AG04450 (cell line): ENCODE measurements at regions not wholly inside any gene's neighbourhood (a gene's known extent, or its start where the extent isn't known, plus 50 kb on each side); places are given as distances from the start of the nearest gene placed in this dataset.

Experiments used
- CTCF ChIA-PET: fragments of 300-600, 350-600 bp; formaldehyde crosslinking; extraction: SDS; loops from one replicate; lab custom pipeline; 2022; ENCODE audit warnings: antibody characterized with exemption, inconsistent platforms; lab: Charles Lee
- POLR2A ChIA-PET: fragments of 350-600 bp; formaldehyde crosslinking; extraction: SDS; loops from one replicate; lab custom pipeline; 2021; ENCODE audit warnings: antibody characterized with exemption, inconsistent platforms; lab: Yijun Ruan, JAX
- DNase-seq: peaks from one replicate; pipeline ENCODE4 v3.0.0-alpha.2; 2011; ENCODE audit warnings: low read depth, low spot score
- H3K27ac ChIP-seq: one replicate; pipeline ENCODE4 v1.5.1; 2012; ENCODE audit warnings: low read depth, low read length, control low read depth
- H3K27me3 ChIP-seq: one replicate; pipeline ENCODE4 v1.6.0; 2012; ENCODE audit warnings: low read length; ENCODE audit not compliant: control insufficient read depth, insufficient read depth
- H3K4me3 ChIP-seq: 2 replicates; pipeline ENCODE4 v1.5.1; 2011; ENCODE audit warnings: mild to moderate bottlenecking, low read depth, low read length, control low read depth
- H3K9me3 ChIP-seq: 2 replicates; pipeline ENCODE4 v1.5.1; 2012; ENCODE audit warnings: low read length; ENCODE audit not compliant: control insufficient read depth, insufficient read depth
- TF ChIP-seq, protein P1 (sequence below): IDR thresholded peaks from 2 replicates; pipeline ENCODE4 v1.5.1; 2011; ENCODE audit warnings: low read depth, low read length, control low read depth, inconsistent platforms

DNA sequence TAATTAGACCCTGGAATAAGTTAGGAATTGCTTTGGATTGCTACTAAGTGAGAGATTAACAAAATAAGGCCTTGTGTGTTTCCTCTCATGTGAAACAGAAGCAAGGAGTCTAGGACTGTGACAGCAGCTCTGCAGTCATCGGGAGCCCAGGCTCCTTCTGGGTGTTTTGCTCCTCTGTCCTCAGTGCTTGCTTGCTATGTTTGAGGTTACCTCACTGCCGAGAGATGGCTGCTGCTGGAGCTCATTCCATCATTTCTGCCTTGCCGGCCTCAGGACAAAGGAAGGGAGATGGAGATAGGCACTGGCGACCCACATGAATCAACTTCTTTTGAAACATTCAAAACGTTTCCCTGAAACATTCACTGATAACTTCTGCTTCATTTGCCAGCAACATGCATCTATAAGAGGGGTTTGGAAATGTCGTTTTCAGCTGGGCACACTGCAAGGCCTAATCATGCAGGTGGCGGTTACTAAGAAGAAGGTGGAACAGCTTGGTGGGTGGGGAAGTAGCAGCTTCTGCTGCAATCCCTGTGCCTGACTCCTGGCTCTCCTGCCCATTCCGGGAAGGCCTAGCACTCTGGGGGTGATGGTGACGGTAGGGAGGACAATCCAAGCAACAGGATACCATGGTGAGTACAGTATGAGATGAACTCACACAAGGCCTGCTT is 77.2 kb upstream of the CD180 start:
- no peak overlapping the region for H3K27ac ChIP-seq
- no peak overlapping the region for H3K4me3 ChIP-seq
- TF ChIP-seq, protein P1, sequence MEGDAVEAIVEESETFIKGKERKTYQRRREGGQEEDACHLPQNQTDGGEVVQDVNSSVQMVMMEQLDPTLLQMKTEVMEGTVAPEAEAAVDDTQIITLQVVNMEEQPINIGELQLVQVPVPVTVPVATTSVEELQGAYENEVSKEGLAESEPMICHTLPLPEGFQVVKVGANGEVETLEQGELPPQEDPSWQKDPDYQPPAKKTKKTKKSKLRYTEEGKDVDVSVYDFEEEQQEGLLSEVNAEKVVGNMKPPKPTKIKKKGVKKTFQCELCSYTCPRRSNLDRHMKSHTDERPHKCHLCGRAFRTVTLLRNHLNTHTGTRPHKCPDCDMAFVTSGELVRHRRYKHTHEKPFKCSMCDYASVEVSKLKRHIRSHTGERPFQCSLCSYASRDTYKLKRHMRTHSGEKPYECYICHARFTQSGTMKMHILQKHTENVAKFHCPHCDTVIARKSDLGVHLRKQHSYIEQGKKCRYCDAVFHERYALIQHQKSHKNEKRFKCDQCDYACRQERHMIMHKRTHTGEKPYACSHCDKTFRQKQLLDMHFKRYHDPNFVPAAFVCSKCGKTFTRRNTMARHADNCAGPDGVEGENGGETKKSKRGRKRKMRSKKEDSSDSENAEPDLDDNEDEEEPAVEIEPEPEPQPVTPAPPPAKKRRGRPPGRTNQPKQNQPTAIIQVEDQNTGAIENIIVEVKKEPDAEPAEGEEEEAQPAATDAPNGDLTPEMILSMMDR: no peak
- no peaks in the 10 kb centered on the region for H3K27me3 ChIP-seq
- ChIA-PET CTCF (interaction anchor here (1.7 kb wide), 1 partner anchor 27 kb away, joined by 9 read pairs; no protein-coding TSS in a partner anchor), POLR2A (no interaction called here)
- H3K9me3 ChIP-seq: no peaks in the 10 kb centered on the region
- DNase-seq: no peak

DNA sequence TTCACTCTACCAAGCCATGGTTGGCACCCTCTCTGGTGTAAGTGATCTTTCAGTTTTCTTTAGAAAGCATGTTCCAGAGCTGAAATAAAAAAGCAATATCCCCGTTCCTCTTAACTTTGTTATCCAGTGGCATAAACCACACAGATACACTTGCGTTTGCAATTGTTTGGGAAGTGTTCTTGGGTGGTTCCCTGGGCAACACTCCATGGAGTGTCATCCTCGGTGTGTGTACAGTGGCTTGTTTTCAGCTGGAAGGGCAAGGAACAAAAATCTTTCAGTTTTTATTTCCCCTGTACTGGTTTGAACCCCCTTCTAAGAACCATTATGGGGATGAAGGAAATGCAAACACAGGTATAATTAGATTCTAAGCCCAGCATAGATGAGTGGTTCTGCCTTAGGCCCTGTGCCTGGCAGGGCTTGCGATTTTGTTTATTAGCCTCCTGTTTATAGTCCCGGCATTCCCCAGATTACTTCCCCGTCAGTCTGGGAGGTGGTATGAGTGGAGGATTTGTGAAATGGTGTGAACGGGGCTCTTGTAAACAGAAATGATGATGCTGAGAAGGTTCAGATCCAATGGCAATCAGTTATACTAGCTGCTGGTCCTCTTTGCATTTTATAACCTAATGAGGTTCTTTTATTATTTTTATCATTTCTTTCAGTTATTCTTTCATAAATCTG is 76.0 kb upstream of the CD180 start:
- DNase-seq: no peak
- no peak overlapping the region for H3K4me3 ChIP-seq
- no peaks in the 10 kb centered on the region for H3K9me3 ChIP-seq
- TF ChIP-seq, protein P1: no peak
- no peaks in the 10 kb centered on the region for H3K27me3 ChIP-seq
- no peak overlapping the region for H3K27ac ChIP-seq
- POLR2A ChIA-PET: no interaction called here
- CTCF ChIA-PET: interaction anchor here (1.7 kb wide), 1 partner anchor 26 kb away, joined by 9 read pairs; no protein-coding TSS in a partner anchor

DNA sequence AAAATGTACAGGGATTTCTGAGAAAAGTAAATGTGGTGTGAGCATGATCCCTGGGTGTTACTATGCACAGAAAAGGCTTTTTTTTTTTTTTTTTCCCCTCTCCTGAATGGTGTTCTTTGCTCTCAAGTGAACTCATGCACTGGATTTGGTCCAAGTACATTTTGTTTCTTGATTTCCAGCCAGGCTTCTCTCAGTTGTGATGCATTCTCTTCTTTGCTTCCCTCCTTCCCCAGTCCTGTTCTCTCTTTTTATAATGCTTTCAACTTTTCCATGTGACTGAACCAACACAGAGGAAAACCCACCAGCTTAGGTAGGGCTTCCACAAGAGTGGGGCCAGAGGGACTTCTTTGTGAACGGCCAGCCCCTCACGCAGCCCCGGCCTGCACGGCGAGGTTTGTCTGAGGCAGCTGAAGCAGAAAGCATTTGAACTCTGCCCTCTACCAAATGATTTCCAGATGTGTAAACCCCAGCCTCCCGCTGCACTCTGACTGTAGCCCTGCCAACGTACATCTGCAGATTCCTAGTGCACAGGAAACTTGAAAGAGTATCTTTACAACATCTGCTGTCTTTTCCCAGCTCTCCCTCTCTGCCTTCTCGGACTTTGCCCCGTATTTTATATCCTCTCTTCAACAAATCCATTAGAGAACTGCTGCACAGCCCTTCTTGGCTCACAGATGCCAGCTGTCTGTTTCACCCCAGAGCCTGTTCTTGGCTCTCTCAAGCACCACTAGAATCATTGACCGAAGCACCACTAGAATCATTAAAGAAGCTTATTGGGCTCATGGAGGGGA is 71.8 kb upstream of the CD180 start:
- ChIA-PET CTCF (interaction anchor here (1.3 kb wide), 2 partner anchors 22 to 102 kb away, joined by 3 to 4 read pairs; no protein-coding TSS in a partner anchor), POLR2A (interaction anchor here (1.0 to 1.7 kb wide), 3 partner anchors 23 to 947 kb away, joined by 4 to 5 read pairs (median 4); partner anchors contain the start of gene PIK3R1)
- Histone ChIP-seq H3K9me3 (no peaks in the 10 kb centered on the region), H3K4me3 (peak overlapping the region; percentile 36), H3K27ac (peak overlapping the region; percentile 86), H3K27me3 (no peaks in the 10 kb centered on the region)
- TF ChIP-seq, protein P1: no peak
- DNase-seq: peak; percentile 95

DNA sequence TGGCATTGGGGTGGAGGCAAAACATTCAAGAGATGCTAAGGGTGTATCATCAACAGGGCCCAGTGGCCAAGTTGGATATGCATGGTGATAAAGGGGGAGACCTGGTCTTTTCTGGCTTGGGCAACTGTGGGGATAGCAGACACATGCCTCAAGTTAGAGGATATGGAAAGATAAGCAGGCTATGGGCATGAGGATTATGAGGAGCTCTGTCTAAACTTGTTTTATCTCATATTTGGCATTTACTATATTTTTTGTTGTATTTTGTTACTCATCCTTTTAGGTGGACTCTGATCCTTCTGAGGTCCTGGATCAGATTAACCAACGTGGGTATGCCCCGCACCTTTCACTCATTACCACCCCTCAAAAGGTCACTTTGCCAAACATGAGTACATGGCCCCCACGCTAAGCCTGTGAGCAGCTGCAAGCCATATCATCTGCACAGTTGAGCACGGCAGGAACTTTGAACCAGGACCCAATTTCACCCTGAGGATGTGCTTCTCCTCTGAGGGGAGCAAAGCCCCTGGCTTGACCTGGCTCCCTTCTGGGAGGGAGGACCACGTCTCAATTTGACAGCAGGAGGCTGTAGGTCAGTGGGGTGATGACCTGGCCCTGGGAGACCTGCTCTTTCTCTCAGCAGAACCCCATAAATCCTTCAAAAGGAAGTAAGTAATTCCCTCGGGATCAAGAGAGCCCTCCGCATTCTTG is 71.1 kb upstream of the CD180 start:
- no peaks in the 10 kb centered on the region for H3K27me3 ChIP-seq
- DNase-seq: no peak
- H3K4me3 ChIP-seq: peak overlapping the region; percentile 8; the same call in 1 of the 2 replicates
- ChIA-PET POLR2A (interaction anchor here (0.6 to 1.7 kb wide), 3 partner anchors 23 to 951 kb away, joined by 3 to 5 read pairs (median 4); no protein-coding TSS in a partner anchor), CTCF (interaction anchor here (1.3 to 2.6 kb wide), 2 partner anchors 21 to 101 kb away, joined by 3 to 10 read pairs; no protein-coding TSS in a partner anchor)
- H3K27ac ChIP-seq: peak overlapping the region; percentile 86
- H3K9me3 ChIP-seq: no peaks in the 10 kb centered on the region
- TF ChIP-seq, protein P1: no peak
